ENCODE measurements at regions not wholly inside any gene's neighbourhood (a gene's known extent, or its start where the extent isn't known, plus 50 kb on each side); places are given as distances from the start of the nearest gene placed in this dataset.
"Not testable (repeated sequence)": the region's sequence is repeated elsewhere in the genome, so short reads cannot be mapped to it uniquely, and the experiment has no call there.

DNA sequence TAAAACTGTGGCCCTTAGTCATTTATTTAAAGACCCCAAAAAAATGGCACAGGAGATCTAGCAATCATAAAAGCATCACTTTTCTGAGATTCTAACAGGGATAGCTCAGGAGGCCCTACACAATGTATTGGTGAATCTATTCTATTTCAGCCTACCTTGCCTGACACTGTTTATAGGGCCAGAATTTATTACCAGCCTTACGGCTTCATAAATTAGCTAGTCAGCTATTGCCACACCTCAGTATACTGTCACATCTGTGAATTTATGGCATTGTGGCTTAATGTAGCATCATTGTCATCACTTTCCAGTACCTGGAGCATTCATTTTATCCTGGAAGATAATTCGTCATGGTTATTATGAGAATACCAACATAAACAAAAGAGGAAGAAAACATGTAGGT is 121.2 kb upstream of the ERG start:
- no peak for DNase-seq

- peak; percentile 47 for DNase-seq
Measured at GRCh38 chr21:38619992-38620479, 121.8 kb upstream of the ERG start.

DNA sequence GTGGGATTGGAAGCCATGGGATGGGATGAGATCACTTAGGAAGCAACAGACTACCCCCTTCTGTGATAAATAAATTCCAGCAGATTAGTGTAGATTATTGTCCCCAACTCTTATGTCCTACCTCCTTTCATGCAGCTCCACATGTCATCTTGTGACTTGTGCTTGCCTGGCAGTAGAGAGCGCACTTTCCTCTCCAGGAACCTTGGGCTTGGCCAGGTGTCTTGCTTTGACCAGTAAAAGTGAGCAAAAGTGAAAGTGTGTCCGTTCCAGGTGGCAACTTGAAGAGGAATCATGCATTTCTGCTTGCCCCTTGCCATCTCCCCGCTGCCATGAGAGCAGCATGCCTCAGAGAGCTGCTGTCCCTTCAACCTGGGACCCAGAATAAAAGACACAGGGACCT is 122.9 kb upstream of the ERG start:
- DNase-seq: no peak

DNA sequence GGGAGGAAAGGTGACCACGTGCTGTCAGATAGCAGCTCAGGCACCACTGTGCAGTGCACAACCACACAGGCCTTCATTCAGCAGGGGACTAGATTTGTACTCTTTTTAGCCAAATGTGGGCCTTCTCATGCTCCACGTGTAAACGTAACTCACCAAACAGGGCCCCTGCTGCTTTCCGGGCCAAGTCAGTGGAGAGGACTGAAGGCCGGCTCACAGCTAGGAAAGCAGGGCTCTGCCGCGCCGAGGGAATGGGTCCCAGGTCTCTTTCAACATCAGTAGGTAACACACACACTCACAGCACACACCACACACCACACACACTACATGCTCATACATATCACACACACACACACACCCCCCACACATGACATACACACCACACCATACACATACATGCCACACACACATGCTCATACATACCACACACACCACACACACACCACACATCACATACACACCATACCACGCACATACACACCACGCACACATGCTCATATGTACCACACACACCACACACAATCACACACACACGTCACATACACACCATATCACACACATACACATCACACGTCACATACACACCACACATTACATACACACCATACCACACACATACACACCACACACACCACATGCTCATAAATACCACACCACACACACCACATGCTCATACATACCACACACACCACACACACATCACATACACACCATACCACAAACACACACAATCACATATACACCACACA is 124.0 kb upstream of the ERG start:
- DNase-seq: no peak

DNA sequence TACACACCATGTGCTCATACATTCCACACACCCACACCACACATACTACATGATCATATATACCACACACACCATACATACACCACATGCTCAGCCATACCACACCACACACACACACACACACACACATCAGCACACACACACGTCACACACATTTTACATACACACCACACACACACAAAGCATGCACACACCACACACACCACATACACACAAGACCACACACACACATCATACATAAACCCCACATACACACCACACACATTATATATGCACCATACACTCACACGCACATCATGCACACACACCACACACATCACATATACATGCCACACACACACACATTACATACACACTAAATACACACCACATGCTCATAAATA is 124.5 kb upstream of the ERG start:
- no peak for DNase-seq

DNA sequence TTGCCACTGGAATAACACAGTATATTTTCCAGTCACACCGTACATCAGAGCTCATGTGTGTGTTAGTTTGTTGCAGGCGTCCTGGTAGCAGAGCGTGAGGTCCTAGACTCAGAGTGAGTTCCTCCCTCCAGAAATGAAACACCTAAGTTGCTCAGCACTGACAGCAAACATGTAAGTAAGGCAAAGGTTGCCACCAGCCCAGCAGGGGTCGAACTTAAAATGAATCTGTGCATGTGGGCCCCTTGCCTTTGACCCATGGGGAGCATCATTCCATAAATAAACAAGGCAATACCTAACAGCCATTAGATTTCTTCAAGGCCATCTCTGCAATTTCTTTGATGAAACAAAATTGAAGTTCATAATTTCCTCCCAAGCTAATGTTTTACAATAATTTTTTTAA is 125.3 kb upstream of the ERG start:
- no peak for DNase-seq

- DNase-seq: no peak
Measured at GRCh38 chr21:38625000-38625399, 126.7 kb upstream of the ERG start.

DNA sequence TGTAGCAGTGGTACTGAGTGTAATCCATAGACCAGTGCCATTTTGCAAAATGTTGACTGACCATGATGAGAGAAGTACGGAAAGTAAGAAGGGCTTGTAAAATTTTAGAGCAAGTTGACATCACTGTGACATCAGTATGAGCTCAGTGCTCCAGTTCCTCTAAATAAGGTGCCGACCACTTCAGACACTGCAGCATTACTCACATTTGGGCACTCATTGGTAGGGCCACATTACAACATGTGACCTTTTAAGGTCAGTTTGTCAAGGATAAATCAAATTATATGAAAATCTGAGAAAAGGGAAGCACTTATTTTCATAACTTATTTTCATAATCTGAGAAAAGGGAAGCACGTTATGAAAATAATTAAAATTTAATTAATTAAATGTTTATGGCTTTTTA is 128.0 kb upstream of the ERG start:
- peak; percentile 28 for DNase-seq

GRCh38 chr21:38628349-38628748 is 130.1 kb upstream of the ERG start:
- no peak for DNase-seq

GRCh38 chr21:38631206-38631605 is 132.9 kb upstream of the ERG start:
- peak; percentile 32 for DNase-seq

- DNase-seq: no peak
Measured at GRCh38 chr21:38631676-38632075, 133.4 kb upstream of the ERG start.

GRCh38 chr21:38637161-38637560 is 138.9 kb upstream of the ERG start:
- DNase-seq: no peak

DNA sequence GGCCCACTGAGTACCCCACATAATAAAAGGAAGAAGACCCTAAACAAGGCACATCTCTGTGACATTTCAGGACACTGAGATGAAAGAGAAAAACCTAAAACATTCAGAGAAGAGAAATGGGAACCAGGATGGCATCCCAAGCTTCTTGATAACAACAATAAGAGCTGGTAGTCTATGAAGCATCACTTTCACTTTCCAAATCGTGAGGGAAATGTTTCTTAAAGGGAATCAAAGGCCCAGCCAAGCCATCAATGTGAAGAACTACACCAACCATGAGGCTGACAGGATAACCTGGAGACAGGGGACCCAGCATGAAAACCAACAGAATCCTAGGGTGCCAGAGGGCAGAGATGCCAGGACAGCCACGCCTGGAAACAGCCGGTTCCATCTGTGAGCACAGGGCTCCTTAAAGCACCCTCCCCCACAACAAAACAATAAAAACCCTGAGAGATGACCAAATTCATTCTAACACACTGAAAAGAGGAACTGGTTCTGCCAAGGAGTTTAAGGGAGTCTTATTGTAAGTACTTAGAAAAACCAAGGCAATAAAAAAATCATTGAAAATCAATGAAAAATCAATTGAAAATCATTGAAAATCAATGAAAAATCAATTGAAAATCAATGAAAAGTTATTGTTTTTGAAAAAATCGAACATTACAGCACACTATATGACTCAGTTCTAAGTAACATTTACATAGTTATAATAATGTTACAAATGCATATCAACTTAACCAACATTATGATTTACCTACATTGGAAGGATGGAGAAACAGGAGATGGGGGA is 141.5 kb upstream of the ERG start:
- DNase-seq: peak; percentile 82

DNA sequence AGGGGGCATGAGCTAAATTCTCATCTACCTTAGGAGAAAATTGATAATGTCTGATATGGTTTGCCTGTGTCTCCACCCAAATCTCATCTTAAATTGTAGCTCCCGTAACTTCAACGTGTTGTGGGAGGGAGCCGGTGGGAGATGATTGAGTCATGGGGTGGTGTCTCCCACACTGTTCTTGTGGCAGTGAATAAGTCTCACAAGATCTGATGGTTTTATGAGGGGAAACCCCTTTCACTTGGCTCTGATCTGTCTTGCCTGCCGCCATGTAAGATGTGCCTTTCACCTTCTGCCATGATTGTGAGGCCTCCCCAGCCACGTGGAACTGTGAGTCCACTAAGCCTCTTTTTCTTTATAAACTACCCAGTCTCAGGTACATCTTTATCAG is 142.1 kb upstream of the ERG start:
- not testable (repeated sequence) for DNase-seq

DNA sequence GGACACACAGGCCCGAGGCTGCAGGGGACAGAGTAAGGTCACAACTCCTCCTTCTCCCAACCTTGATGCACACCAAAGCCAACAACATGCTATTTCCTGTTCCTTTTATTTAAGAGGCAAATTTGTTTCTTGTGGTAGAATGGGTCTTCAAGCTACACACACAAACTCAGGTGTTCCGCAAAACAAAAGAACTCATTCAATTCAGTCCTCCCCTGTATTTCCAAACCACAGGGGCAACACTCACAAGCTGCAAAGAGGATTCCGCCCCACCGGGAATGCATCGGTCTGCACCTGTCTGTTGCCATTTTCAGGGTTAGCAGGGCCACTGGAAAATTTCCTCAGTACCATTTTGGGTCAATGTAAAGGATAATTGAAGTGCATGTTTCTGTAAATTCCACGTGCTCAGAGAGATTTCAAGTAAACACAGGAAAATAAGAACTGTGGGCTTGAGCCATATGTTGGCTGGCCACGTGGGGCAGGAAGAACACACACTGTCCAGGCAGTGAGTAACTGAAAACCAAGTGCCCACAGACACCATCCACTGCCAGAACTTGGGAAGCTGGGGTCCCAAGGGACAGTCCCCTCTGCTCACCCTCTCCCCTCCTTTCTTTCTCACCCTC is 145.2 kb upstream of the ERG start:
- DNase-seq: no peak

DNA sequence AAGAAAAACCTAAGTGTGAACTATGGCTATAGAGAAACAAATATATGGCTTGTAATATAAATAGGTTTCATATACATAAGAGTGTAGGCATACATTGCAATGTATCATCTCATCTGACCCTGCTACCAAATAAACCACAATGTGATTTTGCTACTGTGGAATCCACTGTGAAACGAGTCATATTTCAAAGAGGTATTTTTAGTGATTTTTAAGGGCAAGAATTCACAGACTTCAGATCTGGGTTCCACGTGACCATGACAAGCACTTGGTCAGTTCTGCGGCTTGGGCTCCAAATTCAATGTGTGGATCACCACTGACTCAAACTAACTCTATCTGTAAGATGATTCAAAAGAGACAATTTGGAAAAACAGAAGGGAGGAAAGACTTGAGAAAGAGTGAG is 147.0 kb upstream of the ERG start:
- DNase-seq: no peak

DNA sequence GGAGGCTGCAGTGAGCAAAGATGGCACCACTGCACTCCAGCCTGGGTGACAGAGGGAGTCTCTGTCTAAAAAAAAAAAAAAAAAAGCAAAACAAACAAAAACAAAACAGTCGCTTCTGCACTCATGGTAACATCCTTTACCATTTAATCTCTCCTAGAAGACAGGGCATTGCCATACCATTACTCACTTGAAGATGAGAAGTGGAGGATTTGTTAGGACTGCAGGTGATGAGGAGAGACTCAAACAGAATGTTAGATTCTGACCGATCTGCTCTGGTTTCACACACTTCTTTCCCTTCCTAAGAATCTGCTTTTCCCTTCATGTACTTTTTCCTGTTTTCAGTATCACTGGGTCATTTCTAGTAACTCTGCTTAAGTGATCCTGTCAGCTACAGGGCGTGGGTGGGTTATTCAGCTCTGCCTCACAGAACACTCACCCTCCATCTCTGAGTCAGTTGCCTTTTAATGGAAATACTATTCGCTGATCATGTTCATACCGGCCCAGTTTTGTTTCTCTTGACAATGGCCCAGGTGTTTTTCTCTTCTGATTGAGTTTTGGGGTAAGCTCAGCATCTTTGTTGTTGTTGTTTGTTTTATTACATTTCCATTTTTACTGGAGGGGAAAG is 148.0 kb upstream of the ERG start:
- no peak for DNase-seq

- no peak for DNase-seq
Measured at GRCh38 chr21:38649120-38649519, 150.8 kb upstream of the ERG start.

- DNase-seq: no peak
Measured at GRCh38 chr21:38651570-38651969, 153.3 kb upstream of the ERG start.

DNA sequence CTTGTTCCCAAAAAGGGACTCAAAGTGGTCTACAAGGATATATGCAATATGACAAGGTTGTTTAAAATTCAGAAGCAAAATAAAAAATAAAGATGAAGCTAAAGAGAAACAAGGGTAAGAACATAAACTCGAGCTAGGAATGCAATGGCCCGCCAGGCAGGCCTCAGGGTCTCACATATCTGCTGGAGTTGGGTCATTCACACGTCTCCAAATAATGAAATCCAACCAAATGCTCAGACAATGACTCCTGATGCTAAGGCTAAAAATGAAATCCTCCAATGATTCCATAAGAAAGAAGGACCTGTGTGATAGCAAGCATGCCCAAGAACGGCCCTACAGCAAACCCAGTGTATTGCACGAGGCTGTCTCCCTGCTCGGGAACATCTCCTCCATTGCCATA is 153.3 kb upstream of the ETS2 start:
- no peak for DNase-seq

DNA sequence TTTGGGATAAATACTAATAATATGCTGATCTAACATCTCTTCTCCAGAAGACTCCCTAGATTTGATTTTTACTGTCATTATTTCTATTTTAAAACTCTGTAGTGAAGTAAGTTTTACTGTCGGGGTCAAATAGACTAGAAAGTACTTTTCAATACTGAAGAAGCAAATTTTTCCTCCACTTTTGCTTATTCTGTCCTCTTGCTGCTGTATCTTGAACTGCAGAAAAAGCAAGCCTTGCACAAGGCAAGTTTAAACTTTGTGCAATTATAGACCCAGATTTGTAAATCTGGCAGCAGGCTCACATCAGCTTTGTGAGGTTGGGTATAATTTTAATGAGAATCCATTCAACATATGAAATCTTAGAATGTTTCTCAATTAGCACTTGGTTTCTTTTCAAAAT is 151.1 kb upstream of the ETS2 start:
- no peak for DNase-seq

DNA sequence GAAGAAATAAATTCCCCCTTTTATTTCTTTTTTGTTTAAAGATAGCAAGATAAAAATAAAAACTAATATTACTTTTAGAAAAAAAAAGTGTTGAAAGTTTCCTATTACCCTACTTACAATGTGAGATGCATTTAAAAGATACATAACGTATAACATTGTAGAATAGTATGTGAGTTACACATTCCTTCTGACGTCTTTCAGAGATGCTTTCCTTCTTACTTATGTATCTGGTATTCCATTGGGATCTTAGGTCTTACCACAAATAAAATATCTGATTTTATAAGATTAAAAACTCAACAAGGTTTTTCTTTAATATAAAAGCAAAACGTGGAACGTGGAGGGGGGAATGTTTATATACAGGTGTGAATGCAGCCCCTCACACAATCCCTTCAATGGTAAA is 147.2 kb upstream of the ETS2 start:
- DNase-seq: no peak

GRCh38 chr21:38659936-38660332 is 145.8 kb upstream of the ETS2 start:
- DNase-seq: no peak

Measured in MV-4-11 (cell line).